HG03439 (cell line): ENCODE measurements at regions not wholly inside any gene's neighbourhood (a gene's known extent, or its start where the extent isn't known, plus 50 kb on each side); places are given as distances from the start of the nearest gene placed in this dataset.

Experiments
- ATAC-seq: cut with Tn5 transposase; IDR thresholded peaks from one replicate; pipeline ENCODE4 v1.9.1; 2021; ENCODE audit warnings: mild to moderate bottlenecking, moderate library complexity; ENCODE audit not compliant: unreplicated experiment

DNA sequence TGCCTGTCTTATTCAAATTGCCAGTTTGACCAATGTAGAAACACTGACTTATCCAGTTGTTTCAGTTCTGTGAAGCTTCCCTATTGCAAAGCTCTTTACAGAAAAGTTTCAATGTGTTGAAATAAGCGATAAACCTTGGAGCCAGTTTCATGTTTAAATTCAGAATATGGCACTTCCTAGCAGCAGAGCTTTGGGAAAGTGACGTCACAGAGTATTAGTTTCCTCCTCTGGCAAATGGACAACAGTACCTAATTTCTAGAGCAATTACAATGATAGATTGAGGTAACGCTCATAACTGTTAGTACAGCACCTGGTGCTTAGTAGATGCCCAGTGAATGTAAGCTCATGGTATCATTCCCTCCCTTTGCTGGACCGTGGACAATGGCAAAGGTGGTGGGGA is 527.5 kb upstream of the DAB1 start:
- no peak for ATAC-seq

DNA sequence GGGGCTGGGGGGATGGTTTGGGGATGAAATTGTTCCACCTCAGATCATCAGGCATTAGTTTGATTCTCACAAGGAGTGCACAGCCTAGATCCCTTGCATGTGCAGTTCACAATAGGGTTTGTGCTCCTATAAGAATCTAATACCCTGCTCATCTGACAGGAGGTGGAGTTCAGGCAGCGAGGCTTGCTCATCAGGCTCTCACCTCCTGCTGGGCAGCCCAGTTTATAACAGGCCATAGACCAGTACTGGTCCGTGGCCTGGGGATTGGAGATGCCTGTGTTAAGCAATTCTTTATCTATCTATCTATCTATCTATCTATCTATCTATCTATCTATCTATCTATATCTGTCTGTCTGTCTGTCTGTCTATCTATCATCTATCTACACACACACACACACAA is 525.3 kb upstream of the DAB1 start:
- no peak for ATAC-seq

DNA sequence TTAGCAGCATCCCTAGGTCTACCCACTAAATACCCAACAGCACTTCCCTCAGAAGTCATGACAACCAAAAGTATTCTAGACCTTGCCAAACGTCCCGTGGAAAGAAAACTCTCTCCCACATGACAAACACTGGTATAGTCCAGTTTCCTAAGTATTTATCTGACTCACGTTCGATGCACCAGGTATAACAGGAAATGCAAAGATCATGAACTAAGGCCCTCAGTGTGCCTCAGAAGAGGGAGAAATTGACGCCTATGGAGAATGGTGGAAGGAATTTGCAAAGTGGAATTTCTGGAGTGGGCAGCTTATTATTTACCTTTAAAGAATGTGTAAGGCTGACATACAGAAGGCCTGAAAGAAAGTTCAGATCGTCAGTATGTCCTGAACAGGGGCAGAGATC is 523.6 kb upstream of the DAB1 start:
- no peak for ATAC-seq

DNA sequence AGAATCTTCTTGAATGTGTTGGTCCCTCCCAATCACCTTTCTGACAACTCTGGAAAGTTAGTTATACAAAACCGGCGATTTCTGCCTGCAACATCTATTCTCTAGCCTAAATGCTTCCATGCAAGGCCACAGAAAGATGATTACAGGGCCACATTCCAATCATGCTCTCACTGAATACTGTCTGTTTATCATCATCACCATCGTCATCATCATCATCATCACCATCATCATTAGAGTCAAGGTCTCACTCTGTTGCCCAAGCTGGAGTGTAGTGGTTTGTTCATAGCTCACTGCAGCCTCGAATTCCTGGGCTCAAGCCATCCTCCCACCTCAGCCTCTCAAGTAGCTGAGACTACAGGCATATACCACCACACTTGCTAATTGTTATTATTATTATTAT is 521.2 kb upstream of the DAB1 start:
- ATAC-seq, result no peak

- no peak for ATAC-seq
Observed at GRCh38 chr1:57943365-57943764, 519.5 kb upstream of the DAB1 start.

DNA sequence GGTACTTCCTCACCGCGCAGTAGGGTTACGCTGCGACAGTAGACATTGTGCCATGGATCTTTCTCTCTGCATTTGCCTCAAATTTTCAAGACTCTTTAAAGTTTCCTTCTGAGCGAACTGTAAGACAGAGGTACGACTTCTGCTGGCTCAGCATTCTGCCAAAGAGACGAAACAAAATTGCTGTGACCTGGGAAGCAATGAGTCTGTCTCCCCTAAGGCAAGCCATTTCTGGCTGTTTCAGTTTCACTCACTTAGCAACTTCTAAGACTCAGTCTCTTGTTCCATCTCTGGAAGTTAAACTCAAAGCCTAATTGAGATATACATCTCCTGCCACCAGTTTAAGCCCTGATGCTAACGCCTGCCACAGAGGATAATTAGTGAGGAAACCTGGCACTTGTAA is 510.9 kb upstream of the DAB1 start:
- ATAC-seq, result no peak

GRCh38 chr1:57927003-57927402 is 503.1 kb upstream of the DAB1 start:
- no peak for ATAC-seq

DNA sequence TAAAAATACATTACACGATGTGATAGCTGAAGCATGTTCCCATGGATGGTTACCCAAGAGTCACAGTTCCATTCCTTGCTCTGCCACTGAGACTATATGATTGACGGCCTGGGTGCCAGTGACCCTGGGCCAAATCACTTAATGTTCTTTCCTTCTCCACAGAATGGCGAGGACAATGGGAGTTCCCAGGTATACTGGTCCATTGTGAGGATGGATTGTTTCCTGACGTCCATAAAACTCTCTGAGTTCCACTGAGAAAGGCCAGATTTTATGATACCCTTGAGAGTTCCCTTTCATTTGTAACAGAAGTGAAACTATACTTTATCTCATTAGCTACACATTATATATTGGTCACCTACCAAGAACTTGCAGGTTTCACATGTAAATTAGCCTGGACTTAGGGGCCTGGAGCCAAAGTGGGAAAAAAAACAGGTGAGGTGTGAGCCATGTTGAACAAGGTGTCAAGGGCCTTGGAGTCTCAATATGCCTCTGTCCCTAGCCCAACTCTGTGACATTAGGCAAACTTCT is 502.2 kb upstream of the DAB1 start:
- no peak for ATAC-seq

- ATAC-seq, result no peak
Observed at GRCh38 chr1:57925226-57925625, 501.4 kb upstream of the DAB1 start.

- no peak for ATAC-seq
Observed at GRCh38 chr1:57922130-57922529, 498.3 kb upstream of the DAB1 start.

- ATAC-seq, result no peak
Observed at GRCh38 chr1:57916041-57916440, 492.2 kb upstream of the DAB1 start.

DNA sequence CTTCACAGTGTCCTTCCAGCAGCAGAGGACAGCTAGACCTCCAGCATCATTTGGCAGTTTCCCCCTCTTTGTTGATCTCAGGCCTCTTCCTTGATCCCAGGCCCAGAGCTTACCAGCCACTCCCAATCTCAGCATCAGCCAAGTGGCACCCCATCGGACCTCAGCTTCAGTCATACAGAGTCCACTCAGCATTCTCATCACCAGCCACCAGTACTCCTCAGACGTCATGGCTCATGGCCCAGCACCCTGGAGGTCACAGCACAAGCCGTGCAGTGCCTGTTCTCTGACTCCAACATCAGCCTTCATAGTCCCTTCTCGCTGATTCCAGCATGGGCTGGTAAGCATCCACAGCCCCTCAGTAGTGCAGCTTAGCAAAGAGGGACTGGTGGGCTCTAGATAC is 487.6 kb upstream of the DAB1 start:
- no peak for ATAC-seq

DNA sequence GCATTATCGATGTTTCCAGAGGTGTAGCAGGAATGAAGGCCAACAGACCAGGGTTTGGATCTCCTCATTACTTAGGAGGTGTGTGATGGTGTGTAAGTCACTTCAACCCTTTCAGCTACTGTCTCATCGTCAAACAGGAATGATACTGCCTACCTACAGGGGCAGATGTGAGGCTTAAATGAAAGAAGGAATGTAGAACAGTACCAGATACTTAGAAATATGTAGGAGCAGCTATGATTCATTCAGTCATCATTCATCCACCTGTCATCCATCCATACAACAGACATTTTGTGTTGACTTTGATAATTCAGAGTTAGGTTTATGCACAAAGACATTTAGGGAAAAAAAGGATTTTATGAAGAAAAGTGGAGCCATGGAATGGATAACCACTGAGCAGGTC is 486.9 kb upstream of the DAB1 start:
- ATAC-seq, result no peak

GRCh38 chr1:57910305-57910704 is 486.4 kb upstream of the DAB1 start:
- no peak for ATAC-seq

GRCh38 chr1:57908147-57908890 is 484.5 kb upstream of the DAB1 start:
- no peak for ATAC-seq

- ATAC-seq, result no peak
Observed at GRCh38 chr1:57901208-57901919, 477.5 kb upstream of the DAB1 start.

DNA sequence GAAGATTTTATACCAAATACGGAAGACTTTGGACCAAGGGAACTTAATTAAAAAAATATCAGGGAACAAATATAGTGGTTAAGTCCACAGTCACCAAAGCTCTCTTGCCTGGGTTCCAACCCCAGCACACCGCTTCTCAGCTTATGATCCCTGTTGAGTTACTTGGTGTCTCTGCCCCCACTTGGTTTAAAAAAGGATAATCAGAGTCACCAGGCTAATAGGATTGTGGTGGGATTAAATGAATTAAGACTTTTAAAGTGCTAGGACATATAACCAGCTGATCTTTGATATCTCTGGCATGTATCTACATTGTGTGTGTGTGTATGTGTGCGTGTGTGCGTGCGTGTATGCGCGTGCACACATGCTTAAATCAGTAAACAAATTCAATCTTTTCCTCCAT is 474.7 kb upstream of the DAB1 start:
- no peak for ATAC-seq

GRCh38 chr1:57897581-57897980 is 473.7 kb upstream of the DAB1 start:
- ATAC-seq, result no peak

GRCh38 chr1:57894315-57894714 is 470.5 kb upstream of the DAB1 start:
- ATAC-seq, result no peak

GRCh38 chr1:57889676-57890320 is 465.9 kb upstream of the DAB1 start:
- ATAC-seq, result no peak

- no peak for ATAC-seq
Observed at GRCh38 chr1:57887964-57888491, 464.2 kb upstream of the DAB1 start.

DNA sequence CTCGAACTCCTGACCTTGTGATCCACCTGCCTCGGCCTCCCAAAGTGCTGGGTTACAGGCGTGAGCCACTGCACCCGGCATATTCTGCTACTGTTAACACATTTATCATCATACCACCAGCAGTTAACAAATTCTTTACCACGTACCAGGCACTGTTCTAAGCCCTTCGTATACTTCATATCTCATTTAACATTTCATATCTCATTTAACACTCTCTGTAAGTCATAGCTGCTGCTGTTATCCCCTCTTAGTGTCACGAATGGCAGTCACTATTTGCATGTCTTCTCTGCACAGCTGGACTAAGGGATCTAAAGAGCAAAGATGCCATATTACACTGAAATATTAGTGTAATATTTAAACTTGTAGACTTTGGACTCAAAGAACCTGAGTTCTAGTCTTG is 462.5 kb upstream of the DAB1 start:
- no peak for ATAC-seq
